Testis (tissue), 2 donors: ENCODE measurements at regions not wholly inside any gene's neighbourhood (a gene's known extent, or its start where the extent isn't known, plus 50 kb on each side); places are given as distances from the start of the nearest gene placed in this dataset.

Experiments used
- DNase-seq: peaks from one replicate; pipeline ENCODE4 v3.0.0-alpha.2; 2019
- H3K27ac ChIP-seq, 2 donors: fragments of 200-600 bp; sonication (generic); one replicate each; pipeline ENCODE4 v1.5.1; 2019
- H3K27me3 ChIP-seq: fragments of 200-600 bp; sonication (generic); one replicate; pipeline ENCODE4 v1.5.1; 2019
- H3K36me3 ChIP-seq: fragments of 200-600 bp; sonication (generic); one replicate; pipeline ENCODE4 v1.5.1; 2017; ENCODE audit warnings: low read depth; ENCODE audit errors: missing control alignments
- H3K4me1 ChIP-seq: fragments of 200-600 bp; sonication (generic); one replicate; pipeline ENCODE4 v1.5.1; 2019
- H3K4me3 ChIP-seq, 2 donors: fragments of 200-600 bp; sonication (generic); one replicate each; pipeline ENCODE4 v1.5.1; 2017 to 2019
- H3K9me3 ChIP-seq: fragments of 200-600 bp; sonication (generic); one replicate; pipeline ENCODE4 v1.5.1; 2017
- POLR2A ChIP-seq: fragments of 450-650 bp; IDR thresholded peaks from one replicate; pipeline ENCODE4 v1.6.1; 2017; ENCODE audit warnings: antibody characterized with exemption, mild to moderate bottlenecking, moderate library complexity
- WGBS, 2 donors: methylation state at CpG; one replicate each; pipeline ENCODE4 v1.1.5; 2018; 5-methylcytosine and 5-hydroxymethylcytosine counted together
- intact Hi-C: fragments of 100-400 bp; cut with DNase I; formaldehyde crosslinking; loops from one replicate; pipeline ENCODE4 v1.15.1; 2023; ENCODE audit warnings: low total_unique reads
- TF ChIP-seq, protein P1 (sequence below), 3 experiments: fragments of 450-650 bp in 2 of 3; fragments of 200-600 bp in 1 of 3; sonication (generic) in 1 of 3; IDR thresholded peaks; one replicate each; pipeline ENCODE4 v1.5.1; 2016 to 2019; ENCODE audit warnings: antibody characterized with exemption in 3 of 3, mild to moderate bottlenecking in 2 of 3, moderate library complexity in 1 of 3

DNA sequence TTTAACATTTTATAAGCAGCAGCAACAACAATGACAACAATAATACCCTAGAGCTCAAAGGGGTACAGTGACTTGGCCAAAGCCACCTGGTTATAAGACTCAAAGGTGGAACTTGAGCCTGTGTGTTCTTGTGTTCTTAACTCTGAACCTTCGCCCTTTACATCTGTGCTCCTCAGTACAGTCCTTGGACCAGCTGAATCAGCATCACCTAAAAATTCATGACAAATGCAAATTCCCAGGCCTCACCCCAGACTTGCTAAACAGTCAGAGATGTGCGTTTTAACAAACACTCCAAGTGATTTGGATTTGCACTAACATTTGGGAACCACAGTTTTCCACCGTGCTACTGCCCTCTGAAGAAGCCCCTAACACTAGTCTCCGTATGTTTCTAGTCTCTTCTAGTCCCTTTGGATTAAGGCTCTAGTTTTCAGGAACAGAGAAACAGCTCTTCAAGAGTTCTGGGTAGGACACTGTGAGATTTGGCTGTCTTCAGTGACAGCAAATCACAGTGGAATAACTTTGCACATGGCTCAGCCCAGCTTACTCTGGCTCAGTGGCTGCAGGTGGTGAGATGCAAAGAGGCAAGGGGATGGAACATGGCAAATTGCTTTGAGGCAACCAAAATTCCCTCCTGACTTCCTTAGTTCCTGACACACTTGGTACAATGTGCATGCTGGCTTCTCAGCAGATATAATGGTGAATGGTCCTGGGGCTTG lies 151.0 kb upstream of the CDH11 start:
- TF ChIP-seq POLR2A, result no peak
- TF ChIP-seq, protein P1, sequence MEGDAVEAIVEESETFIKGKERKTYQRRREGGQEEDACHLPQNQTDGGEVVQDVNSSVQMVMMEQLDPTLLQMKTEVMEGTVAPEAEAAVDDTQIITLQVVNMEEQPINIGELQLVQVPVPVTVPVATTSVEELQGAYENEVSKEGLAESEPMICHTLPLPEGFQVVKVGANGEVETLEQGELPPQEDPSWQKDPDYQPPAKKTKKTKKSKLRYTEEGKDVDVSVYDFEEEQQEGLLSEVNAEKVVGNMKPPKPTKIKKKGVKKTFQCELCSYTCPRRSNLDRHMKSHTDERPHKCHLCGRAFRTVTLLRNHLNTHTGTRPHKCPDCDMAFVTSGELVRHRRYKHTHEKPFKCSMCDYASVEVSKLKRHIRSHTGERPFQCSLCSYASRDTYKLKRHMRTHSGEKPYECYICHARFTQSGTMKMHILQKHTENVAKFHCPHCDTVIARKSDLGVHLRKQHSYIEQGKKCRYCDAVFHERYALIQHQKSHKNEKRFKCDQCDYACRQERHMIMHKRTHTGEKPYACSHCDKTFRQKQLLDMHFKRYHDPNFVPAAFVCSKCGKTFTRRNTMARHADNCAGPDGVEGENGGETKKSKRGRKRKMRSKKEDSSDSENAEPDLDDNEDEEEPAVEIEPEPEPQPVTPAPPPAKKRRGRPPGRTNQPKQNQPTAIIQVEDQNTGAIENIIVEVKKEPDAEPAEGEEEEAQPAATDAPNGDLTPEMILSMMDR (IDR thresholded peaks at IDR 0.05), result no peak
- Histone ChIP-seq H3K36me3 (no peaks in the 10 kb centered on the region), H3K27me3 (no peaks in the 10 kb centered on the region), H3K4me3 (no peak overlapping the region), H3K27ac (no peak overlapping the region), H3K9me3 (no peaks in the 10 kb centered on the region), H3K4me1 (no peaks in the 10 kb centered on the region)
- no peak for DNase-seq
- intact Hi-C loops, result no loop called here
- 90 to 96% methylated on average over 4 of the region's 4 CpGs for WGBS, 2 donors

DNA sequence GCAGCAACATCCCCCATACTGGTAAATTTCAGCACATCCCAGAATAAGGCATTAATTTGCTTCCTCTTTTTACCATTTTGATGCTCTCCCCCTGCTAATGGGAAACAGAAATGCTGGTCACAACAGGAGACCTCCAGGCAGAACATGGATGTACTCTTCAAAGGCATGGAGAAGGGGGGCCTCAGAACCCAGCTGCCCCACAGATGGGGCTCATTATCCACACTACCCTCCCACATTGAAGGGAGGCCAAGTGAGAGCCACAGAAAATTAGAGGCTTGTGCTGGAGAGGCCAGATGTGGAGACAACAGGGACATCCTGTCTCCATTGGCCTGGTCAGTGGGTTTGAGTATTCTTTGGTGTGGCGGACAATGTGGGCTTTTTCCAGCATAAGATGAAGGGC lies 150.1 kb upstream of the CDH11 start:
- Histone ChIP-seq H3K4me3 (no peak overlapping the region), H3K36me3 (no peaks in the 10 kb centered on the region), H3K27me3 (no peaks in the 10 kb centered on the region), H3K27ac (no peak overlapping the region), H3K9me3 (no peaks in the 10 kb centered on the region), H3K4me1 (no peaks in the 10 kb centered on the region)
- no peak for DNase-seq
- TF ChIP-seq, protein P1 (IDR thresholded peaks at IDR 0.05), result no peak
- intact Hi-C loops, result no loop called here
- 0 to 65% methylated on average over 1 of the region's 1 CpG for WGBS, 2 donors

DNA sequence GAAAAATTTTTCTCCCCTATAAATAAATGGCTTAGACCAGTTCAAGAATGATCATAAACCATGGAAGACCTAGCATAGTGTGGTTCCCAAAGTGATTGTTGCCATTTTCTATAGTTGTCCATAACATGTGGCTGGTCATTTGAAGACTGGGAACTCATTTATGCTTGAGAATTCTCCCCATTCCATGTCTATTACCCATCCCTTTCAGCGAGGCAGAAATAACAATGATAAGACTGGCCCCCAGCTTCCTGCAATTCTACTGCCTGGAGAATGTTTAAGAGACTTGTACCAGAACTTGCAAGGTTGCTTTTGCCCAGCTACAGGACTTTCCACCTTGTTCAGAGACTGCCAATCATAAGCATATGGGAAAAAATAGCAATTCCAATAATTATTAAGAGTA lies 146.5 kb upstream of the CDH11 start:
- TF ChIP-seq, protein P1 (IDR thresholded peaks at IDR 0.05), result no peak
- TF ChIP-seq POLR2A, result no peak
- H3K4me1 ChIP-seq, result no peaks in the 10 kb centered on the region
- WGBS, 2 donors, result 68 to 87% methylated on average over 1 of the region's 1 CpG
- H3K9me3 ChIP-seq, result no peaks in the 10 kb centered on the region
- no peaks in the 10 kb centered on the region for H3K36me3 ChIP-seq
- H3K4me3 ChIP-seq, result no peak overlapping the region
- intact Hi-C loops, result no loop called here
- H3K27me3 ChIP-seq, result no peaks in the 10 kb centered on the region
- no peak overlapping the region for H3K27ac ChIP-seq
- no peak for DNase-seq

DNA sequence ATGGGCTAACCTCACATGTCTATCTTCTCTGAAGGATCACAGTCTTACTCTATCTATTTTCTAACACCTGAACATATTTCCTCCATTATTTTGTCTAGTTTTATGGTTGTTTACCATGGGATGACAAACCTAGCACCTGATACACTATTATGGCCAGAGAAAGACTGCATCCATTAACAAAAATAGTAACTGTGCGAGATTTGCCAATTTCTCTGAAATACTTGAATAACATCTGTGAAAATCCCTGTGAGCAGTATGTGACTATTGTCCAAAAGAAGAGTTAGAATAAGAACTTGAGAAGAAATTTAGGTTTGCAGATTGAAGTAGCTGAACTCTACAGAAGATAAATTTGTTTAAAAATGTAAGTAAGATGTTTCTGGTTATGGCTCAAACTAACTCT lies 142.0 kb upstream of the CDH11 start:
- DNase-seq, result no peak
- WGBS, 2 donors, result 94 to 100% methylated on average over 1 of the region's 1 CpG
- H3K27ac ChIP-seq, result no peak overlapping the region
- no peaks in the 10 kb centered on the region for H3K9me3 ChIP-seq
- intact Hi-C loops, result no loop called here
- H3K27me3 ChIP-seq, result no peaks in the 10 kb centered on the region
- H3K4me3 ChIP-seq, result no peak overlapping the region
- TF ChIP-seq, protein P1 (IDR thresholded peaks at IDR 0.05), result no peak
- TF ChIP-seq POLR2A, result no peak
- H3K36me3 ChIP-seq, result no peaks in the 10 kb centered on the region
- no peaks in the 10 kb centered on the region for H3K4me1 ChIP-seq

DNA sequence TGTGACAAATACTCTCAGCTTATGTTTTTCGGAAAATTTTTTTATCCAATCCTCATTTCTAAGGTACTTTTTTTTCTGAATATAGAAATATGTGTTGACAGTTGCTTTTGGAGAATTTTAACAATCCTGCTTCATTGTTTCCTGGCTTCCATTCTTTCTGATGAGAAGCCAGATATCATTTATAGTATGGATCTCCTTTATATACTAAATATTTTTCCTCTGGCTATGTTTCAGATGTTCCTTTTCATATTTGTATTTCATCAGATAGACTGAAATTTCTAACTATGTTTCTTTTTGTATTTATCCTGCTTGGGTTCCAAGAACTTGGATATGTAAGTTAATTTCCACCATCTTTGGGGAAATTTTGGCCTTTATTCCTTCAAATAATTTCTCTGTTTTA lies 138.9 kb upstream of the CDH11 start:
- H3K36me3 ChIP-seq, result no peaks in the 10 kb centered on the region
- H3K4me1 ChIP-seq, result no peaks in the 10 kb centered on the region
- H3K4me3 ChIP-seq, result no peak overlapping the region
- WGBS, 2 donors, result 84 to 96% methylated on average over 1 of the region's 1 CpG
- H3K27ac ChIP-seq, result no peak overlapping the region
- intact Hi-C loops, result no loop called here
- no peaks in the 10 kb centered on the region for H3K27me3 ChIP-seq
- TF ChIP-seq, protein P1 (IDR thresholded peaks at IDR 0.05), result no peak
- TF ChIP-seq POLR2A, result no peak
- no peaks in the 10 kb centered on the region for H3K9me3 ChIP-seq
- DNase-seq, result no peak
